Left ventricle myocardium inferior (tissue), 1 donor: ENCODE measurements at regions not wholly inside any gene's neighbourhood (a gene's known extent, or its start where the extent isn't known, plus 50 kb on each side); places are given as distances from the start of the nearest gene placed in this dataset.

Source experiments
- DNase-seq: peaks from one replicate; pipeline ENCODE4 v3.0.0-alpha.2; 2020
- H3K27ac ChIP-seq: fragments of 200-600 bp; replicated peaks from 2 replicates; pipeline ENCODE4 v1.8.0; 2021
- H3K27me3 ChIP-seq: fragments of 200-600 bp; 2 replicates; pipeline ENCODE4 v1.8.0; 2021; ENCODE audit warnings: low read depth
- H3K36me3 ChIP-seq: fragments of 200-600 bp; 2 replicates; pipeline ENCODE4 v1.8.0; 2021
- H3K4me1 ChIP-seq: fragments of 200-600 bp; 2 replicates; pipeline ENCODE4 v1.8.0; 2021
- H3K4me3 ChIP-seq: fragments of 200-600 bp; 2 replicates; pipeline ENCODE4 v1.8.0; 2021; ENCODE audit warnings: mild to moderate bottlenecking, moderate library complexity
- H3K9me3 ChIP-seq: fragments of 200-600 bp; replicated peaks from 2 replicates; pipeline ENCODE4 v1.8.0; 2021
- CTCF ChIP-seq: fragments of 200-600 bp; IDR thresholded peaks from 2 replicates; pipeline ENCODE4 v1.8.0; 2021; ENCODE audit warnings: antibody characterized with exemption, mild to moderate bottlenecking, borderline replicate concordance
- intact Hi-C: fragments of 100-400 bp; cut with micrococcal nuclease; formaldehyde crosslinking; loops from one replicate; pipeline ENCODE4 v1.11.0; 2022
- donor health status: DM: no; HTN: yes; CAD: no; lungs with severe emphysema.

- DNase-seq = no peak
- Histone ChIP-seq H3K9me3 (no peaks in the 10 kb centered on the region), H3K4me1 (peaks cover 9% of the 10 kb centered on the region), H3K4me3 (no peak overlapping the region), H3K36me3 (no peaks in the 10 kb centered on the region), H3K27ac (no peak overlapping the region), H3K27me3 (no peaks in the 10 kb centered on the region)
- no peak for TF ChIP-seq CTCF
- intact Hi-C loops = no loop called here
Observed at GRCh38 chr2:154532763-154533162, 165.7 kb upstream of the KCNJ3 start.

- DNase-seq = no peak
- intact Hi-C loops = no loop called here
- Histone ChIP-seq H3K27me3 (no peaks in the 10 kb centered on the region), H3K9me3 (no peaks in the 10 kb centered on the region), H3K27ac (no peak overlapping the region), H3K4me1 (peaks cover 12% of the 10 kb centered on the region), H3K4me3 (no peak overlapping the region), H3K36me3 (no peaks in the 10 kb centered on the region)
- TF ChIP-seq CTCF = no peak
Observed at GRCh38 chr2:154533300-154533940, 165.1 kb upstream of the KCNJ3 start.

GRCh38 chr2:154537024-154537423 is 161.5 kb upstream of the KCNJ3 start:
- intact Hi-C loops = no loop called here
- Histone ChIP-seq H3K27ac (peak overlapping the region; percentile 17), H3K27me3 (no peaks in the 10 kb centered on the region), H3K4me3 (no peak overlapping the region), H3K36me3 (no peaks in the 10 kb centered on the region), H3K9me3 (no peaks in the 10 kb centered on the region), H3K4me1 (peaks cover 13% of the 10 kb centered on the region)
- TF ChIP-seq CTCF = no peak
- DNase-seq = no peak

GRCh38 chr2:154537843-154538450 is 160.5 kb upstream of the KCNJ3 start:
- peak overlapping the region; percentile 44 for H3K27ac ChIP-seq

GRCh38 chr2:154546341-154546740 is 152.2 kb upstream of the KCNJ3 start:
- intact Hi-C loops = no loop called here
- Histone ChIP-seq H3K27me3 (no peaks in the 10 kb centered on the region), H3K4me3 (no peak overlapping the region), H3K4me1 (no peaks in the 10 kb centered on the region), H3K27ac (no peak overlapping the region), H3K36me3 (no peaks in the 10 kb centered on the region), H3K9me3 (peaks cover 12% of the 10 kb centered on the region)
- no peak for DNase-seq
- TF ChIP-seq CTCF = no peak

More at GRCh38 chr2:154537843-154538450, 160.5 kb upstream of the KCNJ3 start:
- no peak for DNase-seq
- intact Hi-C loops = no loop called here
- Histone ChIP-seq H3K4me1 (peaks cover 13% of the 10 kb centered on the region), H3K36me3 (no peaks in the 10 kb centered on the region), H3K27me3 (no peaks in the 10 kb centered on the region), H3K9me3 (no peaks in the 10 kb centered on the region), H3K4me3 (no peak overlapping the region)
- TF ChIP-seq CTCF = no peak
